GM21825 (cell line): ENCODE measurements at regions not wholly inside any gene's neighbourhood (a gene's known extent, or its start where the extent isn't known, plus 50 kb on each side); places are given as distances from the start of the nearest gene placed in this dataset.

Experiments used
- ATAC-seq: cut with Tn5 transposase; IDR thresholded peaks from one replicate; pipeline ENCODE4 v1.9.1; 2021; ENCODE audit warnings: mild to moderate bottlenecking, moderate library complexity; ENCODE audit not compliant: unreplicated experiment

DNA sequence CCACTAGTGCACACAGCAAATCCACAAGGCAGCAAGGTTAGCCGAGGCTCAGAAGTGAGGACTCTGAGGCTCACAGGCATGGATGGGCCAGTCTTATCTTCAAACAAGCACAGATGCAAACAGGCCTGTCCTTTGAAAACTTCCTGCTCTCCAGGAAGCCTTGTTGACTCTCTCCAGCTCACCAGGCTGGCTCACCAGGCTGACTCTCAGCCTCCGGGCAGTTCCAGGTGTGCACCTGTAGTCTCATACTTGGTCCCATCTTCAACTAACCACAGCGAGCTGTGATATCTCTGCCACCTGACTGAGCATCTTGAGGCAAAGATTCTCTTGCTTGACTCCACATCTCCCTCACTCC, 173.9 kb upstream of the ZMIZ1 start:
- no peak for ATAC-seq

DNA sequence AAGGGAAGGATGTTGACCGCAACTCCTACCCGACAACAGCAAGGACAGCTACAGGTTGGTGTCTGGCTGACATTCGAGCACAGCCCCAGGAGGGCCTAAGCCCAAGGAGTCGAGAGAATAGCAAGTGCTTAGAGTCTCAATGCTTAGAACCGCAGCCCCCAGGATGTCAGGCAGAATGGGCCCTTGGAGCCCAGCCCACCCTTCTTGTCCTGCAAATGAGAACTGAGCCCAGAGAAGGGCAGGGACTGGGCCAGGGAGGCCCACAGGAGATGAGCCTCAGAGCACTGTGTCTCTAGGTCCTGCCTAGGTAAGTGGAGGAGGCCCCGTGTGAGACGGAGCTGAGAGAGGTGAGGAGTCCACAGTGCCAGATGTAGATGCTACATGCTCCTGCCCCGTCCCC, 173.3 kb upstream of the ZMIZ1 start:
- no peak for ATAC-seq

DNA sequence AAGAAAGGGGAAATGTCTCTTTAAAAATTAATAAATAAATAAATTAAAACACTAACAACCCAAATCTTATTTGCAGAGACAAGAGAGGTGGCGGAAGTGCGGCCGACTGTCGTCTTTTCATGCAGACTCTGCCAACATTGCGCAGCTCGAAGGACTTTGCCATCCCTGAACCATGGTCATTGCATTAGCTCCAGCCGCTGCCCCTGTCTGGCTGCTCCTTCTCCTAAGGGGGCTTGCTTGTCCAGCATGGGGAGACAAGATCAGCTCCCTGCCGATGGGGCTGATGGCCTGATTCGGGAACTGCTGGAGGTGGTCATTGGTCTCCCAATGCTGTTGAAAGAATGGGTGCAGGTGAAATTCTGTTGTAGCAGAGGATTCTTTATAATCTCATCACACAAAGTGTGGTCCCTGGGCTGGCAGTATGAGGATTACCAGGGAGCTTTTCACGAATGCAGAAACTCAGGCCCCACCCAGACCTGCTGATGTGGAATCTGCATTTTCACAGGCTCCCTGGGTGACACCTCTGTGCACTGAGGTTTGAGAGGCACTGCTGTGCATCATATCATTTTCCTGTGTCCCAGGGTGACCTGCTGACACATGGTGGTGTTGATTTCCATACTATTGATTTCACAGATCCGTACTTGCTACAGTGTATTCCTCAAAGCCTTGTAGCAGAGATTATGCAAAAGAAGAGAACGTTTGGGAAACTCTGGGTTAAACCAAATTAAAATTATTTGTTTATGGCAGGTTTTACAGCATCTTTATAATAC, 172.4 kb upstream of the ZMIZ1 start:
- no peak for ATAC-seq

DNA sequence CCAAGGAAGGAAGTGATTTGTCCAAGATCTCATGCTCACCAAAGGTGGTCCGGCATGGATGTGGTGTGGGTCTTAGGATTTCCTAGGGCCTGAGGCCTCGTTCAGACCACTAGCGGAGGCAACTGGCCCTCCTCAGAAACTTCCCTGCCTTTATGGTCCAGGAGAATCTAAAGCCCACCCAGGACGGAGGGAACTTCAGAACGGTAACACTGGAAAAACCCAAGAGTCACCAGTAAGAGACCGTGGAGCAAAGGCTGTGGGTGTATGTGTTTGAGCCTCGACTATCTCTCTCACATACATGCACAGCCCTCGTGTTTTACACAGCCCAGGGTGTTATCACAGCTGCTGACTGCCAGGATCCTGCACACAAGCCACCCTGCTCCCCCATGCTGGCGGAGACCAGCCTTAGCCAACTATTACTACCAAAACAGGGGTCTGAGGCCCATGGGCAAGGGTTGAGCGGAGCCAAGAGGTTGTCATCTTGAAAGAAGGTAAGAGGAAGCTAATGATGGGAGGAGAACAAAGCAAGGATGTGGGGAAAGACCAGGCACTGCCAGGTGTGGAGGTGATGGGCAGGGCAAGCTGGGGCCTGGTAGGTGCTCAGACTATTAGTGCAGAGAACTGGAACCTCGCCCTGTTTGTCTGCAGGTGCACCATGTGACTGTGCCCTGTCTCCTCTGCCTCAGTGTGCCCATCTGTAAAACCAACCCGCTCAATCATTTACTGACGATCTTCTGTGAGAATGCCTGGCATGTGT, 170.2 kb upstream of the ZMIZ1 start:
- no peak for ATAC-seq

DNA sequence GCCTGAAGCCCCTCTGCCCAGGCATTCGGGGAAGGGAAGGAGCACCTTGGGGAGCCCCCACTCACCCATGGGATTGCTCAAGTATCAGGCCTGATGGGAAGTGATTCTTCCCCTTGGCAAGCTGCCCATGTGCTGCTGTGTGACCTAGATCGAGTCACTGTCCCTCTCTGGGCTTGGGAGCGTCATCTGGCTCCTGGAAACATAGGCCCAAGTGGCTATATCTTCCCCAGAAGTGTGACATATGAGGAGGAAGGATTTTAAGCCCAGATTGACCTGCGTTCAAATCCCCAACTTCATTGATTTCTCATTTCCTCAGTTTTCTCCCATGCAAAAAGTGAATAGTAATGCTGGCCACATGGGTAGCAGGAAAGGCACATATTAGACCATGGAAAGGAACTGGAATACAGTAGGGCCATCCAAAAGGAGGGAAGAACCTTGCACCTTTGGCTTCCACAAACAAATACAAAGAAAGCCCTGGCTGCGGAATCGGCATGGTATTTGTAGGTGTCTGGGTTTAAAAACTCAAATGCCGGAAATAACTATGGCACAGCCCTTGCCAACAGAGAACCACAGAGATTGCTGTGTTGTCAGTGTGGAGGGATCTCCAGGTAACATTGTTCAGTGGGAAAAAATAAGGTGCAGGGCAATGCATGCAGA, 169.5 kb upstream of the ZMIZ1 start:
- no peak for ATAC-seq

DNA sequence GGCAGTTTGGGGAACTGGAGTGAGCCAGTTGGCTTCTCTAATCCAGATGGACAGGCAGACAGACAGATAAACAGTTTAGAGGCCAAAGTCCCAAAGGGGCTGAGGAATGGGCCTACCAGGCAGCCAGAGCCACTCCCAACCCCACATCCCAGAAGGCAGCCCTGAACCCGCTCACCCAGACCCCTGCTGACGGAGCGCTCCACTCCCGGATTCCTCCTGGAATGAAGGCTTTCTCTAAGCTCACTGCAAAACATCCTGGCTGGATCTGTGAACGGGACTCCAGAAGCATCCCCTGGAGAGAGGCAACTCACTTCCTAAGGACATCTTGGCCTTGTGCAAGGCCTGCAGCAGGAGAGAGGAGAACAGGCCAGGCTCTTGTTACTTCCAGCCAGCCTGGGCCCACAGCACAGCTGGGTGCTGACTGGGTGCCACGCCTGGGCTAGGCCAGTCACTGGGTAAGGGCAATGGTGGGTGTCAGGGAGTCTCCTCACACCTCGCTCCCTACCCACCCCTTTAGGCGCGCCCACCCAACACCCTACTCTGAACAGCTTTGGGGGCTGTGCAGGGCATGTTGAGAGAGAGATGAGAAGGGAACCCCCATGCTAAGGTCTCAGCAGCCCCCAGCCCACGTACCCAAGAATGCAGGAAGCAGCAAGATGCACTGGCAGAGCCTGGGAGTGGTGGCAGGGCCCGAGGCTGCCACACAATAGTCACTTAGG, 168.6 kb upstream of the ZMIZ1 start:
- ATAC-seq, result no peak

DNA sequence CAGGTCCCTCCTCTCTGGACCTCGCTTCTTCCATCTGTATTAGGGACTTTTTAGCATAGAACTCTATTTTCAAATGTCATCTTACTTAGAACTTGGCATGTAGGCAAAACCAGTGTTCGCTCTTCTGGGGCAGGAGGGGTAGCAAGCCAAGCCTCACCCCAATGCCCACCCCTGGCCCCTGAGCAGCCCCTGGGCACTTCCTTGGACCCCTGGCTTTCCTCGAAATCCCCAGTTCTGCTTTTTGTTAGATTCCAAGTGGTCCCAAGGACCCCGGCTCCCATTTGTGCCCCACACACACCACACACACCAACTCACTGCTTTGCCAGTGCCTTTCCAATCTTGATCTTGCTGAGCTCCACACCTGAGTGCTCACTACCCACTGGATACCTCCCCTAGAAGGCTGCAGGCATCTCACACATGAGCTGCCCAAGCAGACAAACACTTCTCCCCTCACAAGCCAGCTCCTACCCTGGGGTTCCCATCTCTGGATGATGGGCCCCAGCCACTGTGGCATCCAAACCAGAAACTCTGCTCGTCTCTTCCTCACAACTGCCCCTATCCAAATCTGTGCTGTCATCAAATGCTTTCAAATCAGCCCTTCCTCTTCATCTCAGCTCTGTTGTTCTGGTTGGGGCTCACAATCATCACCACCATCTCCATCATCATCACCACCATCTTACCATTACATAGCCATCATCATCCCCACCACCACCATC, 167.9 kb upstream of the ZMIZ1 start:
- ATAC-seq, result no peak

DNA sequence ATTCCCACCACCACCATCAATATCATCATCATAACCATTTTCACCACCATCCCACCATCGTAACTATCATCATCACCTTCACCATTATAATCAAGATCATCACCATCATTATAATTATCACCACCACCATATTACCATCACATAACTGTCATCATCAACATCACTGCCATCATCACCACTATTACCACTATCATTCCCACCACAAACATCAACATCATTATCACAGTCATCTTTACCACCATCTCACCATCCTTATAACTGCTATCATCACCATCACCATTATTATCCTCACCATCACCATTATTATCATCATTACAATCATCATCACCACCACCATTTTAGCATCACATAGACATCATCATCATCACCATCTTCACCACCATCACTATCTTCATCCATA, 167.1 kb upstream of the ZMIZ1 start:
- no peak for ATAC-seq

DNA sequence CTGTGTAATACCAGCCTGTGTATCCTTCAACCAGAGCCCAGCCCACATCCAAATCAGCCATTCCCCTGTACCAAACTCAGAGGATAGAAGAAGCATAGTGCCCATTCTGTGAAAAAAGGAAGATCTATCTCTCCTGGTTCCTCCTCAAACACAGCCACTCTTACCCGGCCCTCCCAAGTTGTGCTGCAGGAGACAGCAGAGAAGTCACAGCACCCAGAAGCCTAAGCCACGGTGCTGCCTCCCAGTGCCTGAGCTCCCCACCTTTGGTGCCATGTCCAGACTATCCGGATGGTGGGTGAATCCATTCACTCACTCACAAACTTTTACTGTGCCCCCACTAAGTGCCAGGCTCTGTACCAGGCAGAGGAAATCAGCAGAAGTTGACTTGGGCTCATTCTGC, 166.0 kb upstream of the ZMIZ1 start:
- no peak for ATAC-seq

DNA sequence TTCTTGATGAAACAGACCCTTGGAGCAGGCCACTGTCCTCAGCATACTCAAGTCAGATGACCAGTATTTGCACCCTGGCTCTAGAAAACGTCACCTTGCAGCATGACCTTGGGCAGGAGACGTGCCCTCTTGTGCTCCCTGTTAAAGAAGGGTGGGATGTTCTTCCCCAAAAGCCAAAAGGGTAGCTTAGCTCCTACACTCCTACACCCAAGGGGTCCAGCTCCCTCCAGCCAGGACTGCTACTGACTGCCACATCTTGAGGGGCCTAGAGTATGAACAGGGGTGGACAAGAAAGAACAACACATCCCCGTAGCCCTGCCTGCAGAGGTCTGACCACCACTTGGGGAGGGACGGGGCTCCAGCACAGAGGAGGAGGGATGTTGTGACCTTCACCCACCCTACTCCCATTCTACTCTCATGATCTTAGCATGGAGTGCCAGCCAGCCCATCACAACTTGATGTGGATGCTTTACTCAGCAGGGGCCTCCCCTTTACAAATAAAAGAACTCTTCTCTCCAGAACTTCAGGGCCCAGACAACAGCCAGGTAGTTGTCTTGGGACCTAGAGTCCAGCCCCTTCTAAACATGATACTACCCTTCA, 165.3 kb upstream of the ZMIZ1 start:
- ATAC-seq, result no peak

DNA sequence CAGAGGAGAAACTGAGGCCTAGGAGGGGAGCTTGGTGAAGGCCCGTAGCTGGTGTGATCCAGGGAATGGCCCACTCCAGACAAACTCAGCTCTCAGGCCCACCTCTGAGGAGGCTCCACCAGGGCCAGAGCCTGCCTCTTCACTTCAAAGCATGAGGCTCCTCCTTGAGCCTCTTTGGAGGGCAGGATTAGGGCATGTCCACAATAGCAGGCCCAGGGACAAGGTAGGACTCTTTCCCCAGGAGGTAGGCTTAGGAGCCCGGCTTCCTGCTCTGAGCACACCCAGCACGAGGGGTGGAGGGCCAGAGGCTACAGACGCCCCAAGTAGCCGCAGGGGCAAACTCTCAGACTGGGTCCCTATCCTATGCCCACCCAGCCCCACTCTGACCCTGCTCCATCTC, 164.6 kb upstream of the ZMIZ1 start:
- no peak for ATAC-seq

DNA sequence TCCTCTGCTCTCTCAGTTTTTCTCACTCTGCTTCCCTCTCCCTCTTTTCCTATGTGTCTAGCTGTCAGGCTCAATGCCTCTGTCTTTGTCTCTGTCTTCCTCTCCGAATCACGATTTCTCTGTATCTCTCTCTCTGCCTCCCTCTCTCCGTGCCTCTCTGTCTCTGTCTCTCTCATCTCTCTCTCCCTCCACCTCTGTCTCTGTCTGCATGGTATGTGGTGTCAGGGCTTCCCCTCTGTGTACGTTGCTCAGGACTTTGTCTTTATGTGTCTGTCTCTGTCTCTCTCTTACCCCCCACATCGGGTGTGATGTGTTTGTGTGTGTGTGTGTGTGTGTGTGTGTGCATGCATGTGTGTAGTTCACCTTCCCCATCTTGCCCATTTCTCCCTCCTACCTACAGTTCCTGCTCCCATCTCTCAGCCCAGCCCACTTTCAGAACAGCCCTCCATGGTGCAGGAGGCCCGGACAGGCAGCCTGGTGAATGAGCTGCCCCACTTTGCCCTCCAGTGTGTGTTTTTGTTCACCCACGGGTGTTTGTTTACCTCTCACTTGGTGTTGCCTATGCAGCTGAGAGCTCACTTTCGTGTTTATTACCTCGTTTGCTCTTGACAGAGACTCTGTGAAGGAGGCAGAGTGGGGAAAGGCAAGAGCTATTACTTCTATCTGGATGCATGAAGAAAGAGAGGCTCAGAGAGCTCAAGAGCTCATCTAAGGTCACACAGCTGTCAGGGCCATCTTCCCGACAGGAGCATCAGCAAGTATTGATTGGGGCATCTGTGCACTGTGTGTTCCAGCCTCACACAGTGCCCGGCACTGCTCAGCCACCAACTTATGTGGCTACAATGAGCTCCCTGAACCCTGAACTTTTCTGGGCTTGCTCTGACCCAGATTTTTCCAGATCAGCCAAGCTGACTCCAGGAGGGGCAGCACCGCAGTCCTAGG, 163.5 kb upstream of the ZMIZ1 start:
- ATAC-seq, result no peak

DNA sequence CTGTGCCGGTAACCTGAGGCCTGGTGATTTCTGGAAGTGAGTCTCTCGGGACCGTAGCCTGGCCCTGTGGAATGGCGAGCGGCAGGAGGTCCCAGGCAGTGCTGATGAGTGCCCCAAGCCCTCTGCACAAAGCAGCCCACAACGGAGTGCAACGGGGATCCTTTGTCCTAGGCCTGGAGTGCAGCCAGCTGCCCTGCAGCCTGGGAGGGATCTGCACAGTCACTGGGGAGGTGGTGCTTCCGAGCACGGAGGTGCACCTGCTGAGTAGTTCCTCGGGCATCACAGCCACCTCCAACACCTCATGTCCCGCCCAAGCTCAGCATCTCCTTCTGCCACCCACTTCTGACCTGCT, 162.8 kb upstream of the ZMIZ1 start:
- no peak for ATAC-seq

DNA sequence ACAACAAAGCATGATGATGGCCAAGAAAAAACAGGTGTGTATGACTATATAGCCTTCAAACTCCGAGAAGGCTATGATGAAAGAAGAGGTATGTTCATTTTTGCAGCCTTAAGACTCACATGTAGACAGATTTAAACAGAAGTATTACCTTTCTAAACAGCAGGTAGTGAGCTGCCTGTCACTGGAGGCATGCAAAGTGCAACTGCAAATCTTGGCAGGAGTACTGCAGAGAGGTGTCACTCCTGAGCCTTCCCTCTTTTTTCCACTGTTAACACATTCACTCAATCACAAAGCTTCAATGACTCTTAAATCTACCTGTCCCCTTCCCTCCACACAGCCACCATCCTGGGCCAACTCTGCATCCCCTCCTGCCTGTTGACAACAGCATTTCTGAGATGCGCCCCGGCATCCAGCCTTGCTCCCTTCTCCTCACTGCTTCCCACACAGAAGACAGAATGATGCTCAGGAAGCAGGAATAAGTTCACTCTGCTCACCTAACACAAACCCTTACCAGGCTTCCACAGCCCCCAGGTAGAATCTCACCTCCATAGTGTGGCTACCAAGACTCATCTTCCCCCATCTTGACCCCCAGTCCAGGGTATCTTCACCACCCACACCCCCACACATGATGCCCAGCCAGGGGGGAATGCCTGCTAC, 161.9 kb upstream of the ZMIZ1 start:
- no peak for ATAC-seq

DNA sequence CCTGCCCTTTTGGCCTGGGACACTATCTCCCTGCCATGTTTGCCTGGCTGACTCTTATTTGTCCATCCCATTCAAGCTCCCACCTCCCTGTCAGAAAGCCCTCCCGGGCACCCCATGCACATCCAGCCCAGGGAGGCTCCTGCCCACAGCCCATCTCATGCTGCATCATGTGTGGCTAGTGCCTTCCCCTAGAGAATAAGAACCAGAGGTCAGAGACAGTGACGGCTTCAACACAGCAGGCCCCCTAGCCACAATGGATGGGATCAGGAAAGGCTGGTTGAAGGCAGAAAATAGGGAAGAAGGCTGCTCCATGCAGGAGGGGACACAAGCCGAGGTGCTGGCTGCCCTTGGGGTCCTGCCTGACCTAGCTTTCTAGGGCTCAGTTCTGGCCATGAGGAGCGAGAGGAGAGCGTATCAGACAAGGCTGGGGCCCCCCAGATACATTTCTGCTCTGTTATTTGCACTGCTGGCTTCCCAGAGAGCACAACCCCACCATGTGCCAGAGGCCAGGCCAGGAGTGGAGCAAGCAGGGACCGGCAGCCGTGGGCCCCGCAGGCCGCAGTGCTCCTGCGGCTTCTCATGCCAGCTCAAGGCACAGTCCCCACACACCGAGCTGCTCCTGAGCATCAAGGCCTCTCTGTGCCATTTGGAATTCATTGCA, 161.1 kb upstream of the ZMIZ1 start:
- no peak for ATAC-seq

DNA sequence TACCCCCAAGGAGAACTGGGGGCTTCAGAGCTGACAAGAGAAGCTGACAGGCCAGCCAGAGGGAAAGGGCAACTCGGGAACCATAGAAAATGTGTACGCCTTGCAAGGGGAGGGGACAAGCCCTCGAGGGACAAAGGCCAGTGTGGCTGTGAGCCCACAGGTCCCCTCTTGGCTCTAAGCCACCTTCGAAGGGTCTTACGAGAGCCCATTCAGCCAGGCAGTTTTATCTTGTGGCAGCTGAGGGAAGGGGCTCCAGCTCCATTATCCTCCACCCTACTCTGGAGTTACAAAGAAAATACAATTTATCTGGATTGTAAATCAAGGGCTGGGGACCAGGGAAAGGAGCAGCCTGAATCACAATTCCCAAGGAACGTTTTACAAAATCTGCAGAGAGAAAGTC, 159.5 kb upstream of the ZMIZ1 start:
- ATAC-seq, result no peak

DNA sequence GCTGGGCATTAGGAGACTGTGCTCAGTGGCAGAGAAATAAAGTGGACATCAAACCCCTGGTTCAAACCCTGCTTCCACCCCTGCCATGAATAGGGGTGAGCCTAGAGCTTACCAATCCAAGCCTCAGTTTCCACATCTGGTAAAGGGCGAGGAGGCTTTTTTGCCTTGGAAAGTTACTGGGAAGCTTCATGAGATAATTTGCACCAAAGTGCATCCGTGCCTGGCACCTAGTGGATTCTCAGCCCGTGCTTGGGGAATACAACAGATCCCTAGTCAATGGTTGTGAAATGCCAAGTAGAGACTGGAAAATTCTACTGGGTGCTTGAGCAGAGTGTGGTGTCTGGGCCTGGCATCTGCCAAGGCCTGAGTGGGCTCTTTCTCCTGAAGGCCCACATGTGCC, 158.7 kb upstream of the ZMIZ1 start:
- no peak for ATAC-seq

DNA sequence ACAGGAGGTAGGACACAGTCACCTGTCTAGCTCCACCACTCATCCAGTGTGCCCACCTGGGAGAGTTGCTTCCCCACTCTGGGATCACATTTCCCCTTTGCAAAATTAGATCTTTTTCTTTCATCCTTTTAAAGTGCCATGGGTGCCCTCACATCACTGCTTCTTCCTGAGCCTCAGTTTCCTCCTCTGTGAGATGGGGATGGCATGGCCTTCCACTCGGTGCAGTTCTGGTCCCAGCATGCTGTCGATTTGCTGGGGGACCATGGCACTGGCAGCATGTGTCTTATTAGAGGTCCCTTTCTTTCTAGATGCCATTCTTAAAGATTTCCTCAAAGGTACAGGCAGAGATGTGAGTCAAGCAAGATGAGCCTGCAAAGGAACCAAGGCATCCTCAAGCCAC, 158.3 kb upstream of the ZMIZ1 start:
- ATAC-seq, result no peak
